IMR-90 (cell line): ENCODE measurements at regions not wholly inside any gene's neighbourhood (a gene's known extent, or its start where the extent isn't known, plus 50 kb on each side); places are given as distances from the start of the nearest gene placed in this dataset.

Source experiments
- ATAC-seq: fragments of 200-7000 bp; cut with Tn5 transposase; 2 replicates; pipeline ENCODE4 v1.9.1; 2020; ENCODE audit warnings: low read depth, mild to moderate bottlenecking, moderate library complexity
- BruUV-seq: library from RNA; stranded (reverse); fragments of 400-500 nt; replicated peaks from 2 replicates; lab custom pipeline; 2021; lab: Mats Ljungman, UMichigan
- CTCF ChIA-PET: fragments of 300-600 bp; formaldehyde crosslinking; extraction: SDS; loops from one replicate; lab custom pipeline; 2021; ENCODE audit warnings: antibody characterized with exemption; lab: Yijun Ruan, JAX
- POLR2A ChIA-PET: fragments of 300-600 bp; sonication (Branson Sonifier 250); formaldehyde crosslinking; loops from one replicate; lab custom pipeline; 2022; ENCODE audit warnings: antibody characterized with exemption; ENCODE audit not compliant: unreplicated experiment; lab: Charles Lee
- DNase-seq: peaks from one replicate; pipeline ENCODE4 v3.0.0; 2013
- H2AFZ ChIP-seq: replicated peaks from 2 replicates; pipeline ENCODE3; 2013; ENCODE audit warnings: low read length, mild to moderate bottlenecking; ENCODE audit not compliant: poor library complexity
- H2AK5ac ChIP-seq: 2 replicates; pipeline ENCODE4 v1.6.1; 2013; ENCODE audit warnings: low read depth, low read length, inconsistent platforms
- H2AK9ac ChIP-seq: replicated peaks from 2 replicates; pipeline ENCODE3; 2013; ENCODE audit warnings: mild to moderate bottlenecking, low read depth, low read length, moderate library complexity; ENCODE audit not compliant: poor library complexity
- H2BK120ac ChIP-seq: 2 replicates; pipeline ENCODE4 v1.6.1; 2013; ENCODE audit warnings: low read depth, low read length, inconsistent platforms
- H2BK15ac ChIP-seq: 3 replicates; pipeline ENCODE4 v1.6.1; 2013; ENCODE audit warnings: low read depth, low read length, inconsistent platforms
- H2BK20ac ChIP-seq: 2 replicates; pipeline ENCODE4 v1.6.1; 2013; ENCODE audit warnings: low read depth, mild to moderate bottlenecking, inconsistent platforms, low read length, moderate library complexity
- H2BK5ac ChIP-seq: 2 replicates; pipeline ENCODE4 v1.6.1; 2013; ENCODE audit warnings: mild to moderate bottlenecking, low read depth, low read length, inconsistent platforms; ENCODE audit not compliant: poor library complexity, severe bottlenecking
- H3K14ac ChIP-seq: replicated peaks from 2 replicates; pipeline ENCODE4 v1.6.1; 2013; ENCODE audit warnings: low read depth, low read length, inconsistent platforms
- H3K18ac ChIP-seq: 2 replicates; pipeline ENCODE4 v1.6.1; 2013; ENCODE audit warnings: low read depth, low read length, control low read depth
- H3K23ac ChIP-seq: 2 replicates; pipeline ENCODE4 v1.6.1; 2013; ENCODE audit warnings: low read depth, low read length, inconsistent platforms
- H3K27ac ChIP-seq: 2 replicates; pipeline ENCODE4 v1.5.1; 2013; ENCODE audit warnings: mild to moderate bottlenecking, control low read depth, low read length; ENCODE audit not compliant: insufficient read depth
- H3K27me3 ChIP-seq: 2 replicates; pipeline ENCODE4 v1.6.1; 2013; ENCODE audit warnings: low read length; ENCODE audit not compliant: control insufficient read depth, insufficient read depth
- H3K36me3 ChIP-seq: 2 replicates; pipeline ENCODE4 v1.6.1; 2013; ENCODE audit warnings: low read length, mixed read lengths; ENCODE audit not compliant: control insufficient read depth, insufficient read depth
- H3K4ac ChIP-seq: 2 replicates; pipeline ENCODE4 v1.6.1; 2013; ENCODE audit warnings: low read depth, low read length, inconsistent platforms
- H3K4me1 ChIP-seq: 2 replicates; pipeline ENCODE4 v1.6.1; 2013; ENCODE audit warnings: low read length, mixed read lengths; ENCODE audit not compliant: control insufficient read depth, insufficient read depth
- H3K4me2 ChIP-seq: 2 replicates; pipeline ENCODE4 v1.6.1; 2013; ENCODE audit warnings: low read depth, mild to moderate bottlenecking, control low read depth, low read length, moderate library complexity
- H3K4me3 ChIP-seq: 2 replicates; pipeline ENCODE4 v1.5.1; 2013; ENCODE audit warnings: low read depth, mild to moderate bottlenecking, control low read depth, low read length, moderate library complexity; ENCODE audit not compliant: insufficient read depth
- H3K56ac ChIP-seq: 2 replicates; pipeline ENCODE4 v1.6.1; 2013; ENCODE audit warnings: low read length, inconsistent platforms; ENCODE audit not compliant: insufficient read depth; ENCODE audit errors: extremely low read depth
- H3K79me1 ChIP-seq, 2 experiments: 2 replicates each; pipeline ENCODE4 v1.6.1; 2013; ENCODE audit warnings: low read length in 2 of 2, inconsistent platforms in 1 of 2, low read depth in 1 of 2
- H3K9ac ChIP-seq: 2 replicates; pipeline ENCODE4 v1.6.1; 2013; ENCODE audit warnings: low read depth, low read length, control low read depth
- H3K9me1 ChIP-seq: 2 replicates; pipeline ENCODE4 v1.6.1; 2013; ENCODE audit warnings: low read length, inconsistent platforms; ENCODE audit not compliant: insufficient read depth
- H3K9me3 ChIP-seq: 2 replicates; pipeline ENCODE4 v1.6.1; 2013; ENCODE audit warnings: low read length; ENCODE audit not compliant: control insufficient read depth, insufficient read depth
- H4K20me1 ChIP-seq: 2 replicates; pipeline ENCODE4 v1.6.1; 2013; ENCODE audit warnings: low read length, inconsistent platforms; ENCODE audit not compliant: insufficient read depth
- H4K5ac ChIP-seq: 2 replicates; pipeline ENCODE4 v1.6.1; 2013; ENCODE audit warnings: mild to moderate bottlenecking, low read depth, low read length, control low read depth
- H4K8ac ChIP-seq, 2 experiments: 2 replicates each; pipeline ENCODE4 v1.6.1; 2013; ENCODE audit warnings: low read depth in 2 of 2, low read length in 2 of 2, control low read depth in 1 of 2, inconsistent platforms in 1 of 2
- H4K91ac ChIP-seq: 2 replicates; pipeline ENCODE4 v1.6.1; 2013; ENCODE audit warnings: low read depth, low read length, inconsistent platforms; ENCODE audit not compliant: insufficient read depth
- BHLHE40 ChIP-seq: fragments of 150-350 bp; IDR thresholded peaks from 2 replicates; pipeline ENCODE4 v1.6.1; 2016; ENCODE audit warnings: mild to moderate bottlenecking, low read depth, low read length
- CEBPB ChIP-seq: IDR thresholded peaks from 2 replicates; pipeline ENCODE4 v1.6.1; 2012; ENCODE audit warnings: low read depth, low read length, improper control_type of control experiment
- MXI1 ChIP-seq: IDR thresholded peaks from 2 replicates; pipeline ENCODE4 v1.6.1; 2012; ENCODE audit warnings: low read depth, mild to moderate bottlenecking, low read length, moderate library complexity, borderline replicate concordance
- WGBS, 2 experiments: methylation state at CpG; one replicate each; pipeline versions ENCODE4 v1.1.5 to v1.1.7; 2013; ENCODE audit warnings: missing lambda C conversion rate in 2 of 2; ENCODE audit not compliant: insufficient read length in 1 of 2; ENCODE audit errors: extremely low coverage in 2 of 2; 5-methylcytosine and 5-hydroxymethylcytosine counted together
- dilution Hi-C: fragments of 300-500 bp; cut with HindIII; formaldehyde crosslinking; loops from one replicate; pipeline ENCODE4 v1.14.3; 2018; ENCODE audit warnings: low sequenced_read_pairs; ENCODE audit not compliant: unreplicated experiment
- in situ Hi-C: fragments of 300-500 bp; cut with MboI; formaldehyde crosslinking; loops from 3 replicates; pipeline ENCODE4 v1.14.3; 2019; ENCODE audit warnings: low sequenced_read_pairs, inconsistent platforms, mixed read lengths
- intact Hi-C: fragments of 100-400 bp; cut with micrococcal nuclease; formaldehyde crosslinking; loops from 2 replicates; pipeline ENCODE4 v1.10.0; 2022
- TF ChIP-seq, protein P1 (sequence below): fragments of 150-350 bp; IDR thresholded peaks from 2 replicates; pipeline ENCODE4 v1.6.1; 2016; ENCODE audit warnings: low read depth, mild to moderate bottlenecking, low read length, moderate library complexity, borderline replicate concordance

DNA sequence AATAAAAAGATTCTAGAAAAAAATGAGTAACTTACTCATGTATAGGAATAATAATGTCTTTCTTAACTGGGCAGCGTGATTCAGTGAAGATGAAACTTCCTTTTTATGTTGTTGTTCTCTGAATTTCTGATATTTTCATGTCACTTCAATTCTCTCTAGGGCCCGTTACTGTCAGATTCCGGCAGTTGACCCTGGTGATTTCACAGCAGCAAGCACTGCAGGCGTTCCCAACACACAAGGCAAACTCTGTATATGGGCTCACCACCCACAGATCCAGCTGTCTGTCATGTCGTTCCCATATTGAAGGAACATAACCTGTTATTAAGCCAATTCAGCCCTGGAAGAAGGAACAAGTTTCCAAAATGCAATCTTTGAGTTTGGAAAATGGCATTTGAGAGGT lies 288.3 kb upstream of the GALNTL6 start:
- TF ChIP-seq, protein P1, sequence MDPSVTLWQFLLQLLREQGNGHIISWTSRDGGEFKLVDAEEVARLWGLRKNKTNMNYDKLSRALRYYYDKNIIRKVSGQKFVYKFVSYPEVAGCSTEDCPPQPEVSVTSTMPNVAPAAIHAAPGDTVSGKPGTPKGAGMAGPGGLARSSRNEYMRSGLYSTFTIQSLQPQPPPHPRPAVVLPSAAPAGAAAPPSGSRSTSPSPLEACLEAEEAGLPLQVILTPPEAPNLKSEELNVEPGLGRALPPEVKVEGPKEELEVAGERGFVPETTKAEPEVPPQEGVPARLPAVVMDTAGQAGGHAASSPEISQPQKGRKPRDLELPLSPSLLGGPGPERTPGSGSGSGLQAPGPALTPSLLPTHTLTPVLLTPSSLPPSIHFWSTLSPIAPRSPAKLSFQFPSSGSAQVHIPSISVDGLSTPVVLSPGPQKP = no peak
- TF ChIP-seq BHLHE40 = no peak
- no peak for TF ChIP-seq MXI1
- TF ChIP-seq CEBPB = no peak
- Histone ChIP-seq H2BK20ac (no peak overlapping the region), H2AFZ (no peak overlapping the region), H2AK5ac (no peak overlapping the region), H3K79me1 (no peaks in the 10 kb centered on the region), H2BK120ac (no peak overlapping the region), H4K20me1 (no peaks in the 10 kb centered on the region), H3K9ac (no peak overlapping the region), H2AK9ac (no peak overlapping the region), H3K14ac (no peak overlapping the region), H3K9me3 (no peaks in the 10 kb centered on the region), H3K4me2 (no peak overlapping the region), H3K18ac (no peak overlapping the region), H2BK15ac (no peak overlapping the region), H4K91ac (no peak overlapping the region), H3K4me3 (no peak overlapping the region), H2BK5ac (no peak overlapping the region), H4K5ac (no peak overlapping the region), H3K36me3 (no peaks in the 10 kb centered on the region), H3K23ac (no peak overlapping the region), H3K4ac (no peak overlapping the region), H3K56ac (no peak overlapping the region), H3K27me3 (no peaks in the 10 kb centered on the region), H4K8ac (no peak overlapping the region), H3K27ac (no peak overlapping the region), H3K4me1 (no peaks in the 10 kb centered on the region), H3K9me1 (no peaks in the 10 kb centered on the region)
- no CpG with 5 or more reads among the region's 5 CpGs for WGBS, 2 experiments
- dilution Hi-C loops (no loop called here), intact Hi-C loops (no loop called here), in situ Hi-C loops (no loop called here)
- BruUV-seq = no TSS peak
- DNase-seq (no peak), ATAC-seq (no peak)
- POLR2A ChIA-PET = no interaction called here
- CTCF ChIA-PET = no interaction called here
